ENCODE measurements at regions not wholly inside any gene's neighbourhood (a gene's known extent, or its start where the extent isn't known, plus 50 kb on each side); places are given as distances from the start of the nearest gene placed in this dataset.

- no peaks in the 10 kb centered on the region for H3K36me3 ChIP-seq
- no peak for TF ChIP-seq CTCF (IDR thresholded peaks at IDR 0.05)
- no peak for TF ChIP-seq POLR2A (IDR thresholded peaks at IDR 0.05)
- H3K27ac ChIP-seq, result no peak overlapping the region
- peaks cover 0 to 29% (median 6%) of the 10 kb centered on the region in 12 donors for H3K9me3 ChIP-seq
- H3K4me1 ChIP-seq, result no peaks in the 10 kb centered on the region
- no peak for ATAC-seq
- DNase-seq, result no peak
- H3K27me3 ChIP-seq, result no peaks in the 10 kb centered on the region
- H3K4me3 ChIP-seq, result no peak overlapping the region
- WGBS, 4 donors, result 92 to 96% (median 94%) methylated on average over 20 of the region's 20 CpGs
- intact Hi-C loops (cut with DNase I), result no loop called here
These were observed 536.1 kb upstream of the AUTS2 start for GRCh38 chr7:69062020-69062765.

GRCh38 chr7:69067397-69067796, 530.9 kb upstream of the AUTS2 start:
- peaks cover 0 to 10% (median 0%) of the 10 kb centered on the region in 9 donors for H3K27me3 ChIP-seq
- TF ChIP-seq CTCF (IDR thresholded peaks at IDR 0.05), result peak in 3 of 12 donors; percentile 11 to 13 (median 11)
- no peak for TF ChIP-seq POLR2A (IDR thresholded peaks at IDR 0.05)
- 23 to 41% (median 34%) methylated on average over 3 of the region's 3 CpGs for WGBS, 4 donors
- H3K9me3 ChIP-seq, result peaks cover 0 to 22% (median 1%) of the 10 kb centered on the region in 12 donors
- no peak overlapping the region for H3K4me3 ChIP-seq
- no peaks in the 10 kb centered on the region for H3K36me3 ChIP-seq
- no peaks in the 10 kb centered on the region for H3K4me1 ChIP-seq
- intact Hi-C loops (cut with DNase I), result no loop called here
- DNase-seq (no peak), ATAC-seq (no peak)
- no peak overlapping the region for H3K27ac ChIP-seq

GRCh38 chr7:69070476-69070875, 527.8 kb upstream of the AUTS2 start:
- TF ChIP-seq CTCF (IDR thresholded peaks at IDR 0.05) (no peak), POLR2A (IDR thresholded peaks at IDR 0.05) (no peak)

GRCh38 chr7:69076566-69076965, 521.7 kb upstream of the AUTS2 start:
- Histone ChIP-seq H3K27me3 (peaks cover 0 to 3% (median 0%) of the 10 kb centered on the region in 9 donors), H3K4me1 (peaks cover 0 to 11% (median 2%) of the 10 kb centered on the region in 12 donors), H3K4me3 (no peak overlapping the region), H3K9me3 (peaks cover 0 to 16% (median 4%) of the 10 kb centered on the region in 12 donors), H3K27ac (no peak overlapping the region), H3K36me3 (no peaks in the 10 kb centered on the region)
- WGBS, 4 donors, result 93 to 97% (median 94%) methylated on average over 4 of the region's 4 CpGs
- ATAC-seq (no peak), DNase-seq (no peak)
- TF ChIP-seq CTCF (IDR thresholded peaks at IDR 0.05) (no peak), POLR2A (IDR thresholded peaks at IDR 0.05) (no peak)
- intact Hi-C loops (cut with DNase I), result no loop called here

More at GRCh38 chr7:69070476-69070875, 527.8 kb upstream of the AUTS2 start:
- Histone ChIP-seq H3K9me3 (peaks cover 0 to 22% (median 1%) of the 10 kb centered on the region in 12 donors), H3K4me3 (no peak overlapping the region), H3K27me3 (peaks cover 0 to 13% (median 0%) of the 10 kb centered on the region in 9 donors), H3K4me1 (no peaks in the 10 kb centered on the region), H3K36me3 (no peaks in the 10 kb centered on the region), H3K27ac (no peak overlapping the region)
- DNase-seq, result no peak
- ATAC-seq, result no peak
- intact Hi-C loops (cut with DNase I), result no loop called here
- 88 to 96% (median 92%) methylated on average over 3 of the region's 3 CpGs for WGBS, 4 donors
